ENCODE measurements at regions not wholly inside any gene's neighbourhood (a gene's known extent, or its start where the extent isn't known, plus 50 kb on each side); places are given as distances from the start of the nearest gene placed in this dataset.

GRCh38 chr2:236712304-236712703 lies 142.7 kb downstream of the ACKR3 start:
- Histone ChIP-seq H2AFZ (ENCODE audit: low read length) (no peak overlapping the region), H3K4me2 (ENCODE audit: low read depth, low read length) (no peak overlapping the region), H4K20me1 (ENCODE audit: insufficient read depth, low read length) (no peaks in the 10 kb centered on the region), H3K9me2 (replicated peaks; ENCODE audit: insufficient read depth, low read length) (no peaks in the 10 kb centered on the region), H3K4me3 (ENCODE audit: low read length) (no peak overlapping the region), H3K9me3 (replicated peaks; ENCODE audit: insufficient read depth, low read length) (no peaks in the 10 kb centered on the region), H3F3A (ENCODE audit: insufficient read depth, low read length) (no peaks in the 10 kb centered on the region), H3K36me3 (replicated peaks; ENCODE audit: insufficient read depth, low read length) (no peaks in the 10 kb centered on the region), H3K79me2 (ENCODE audit: low read length) (no peaks in the 10 kb centered on the region), H3K27me3 (replicated peaks; ENCODE audit: insufficient read depth, low read length) (no peaks in the 10 kb centered on the region), H3K9ac (ENCODE audit: low read length) (no peak overlapping the region), H3K4me1 (ENCODE audit: low read length) (no peaks in the 10 kb centered on the region), H3K27ac (ENCODE audit: low read length) (no peak overlapping the region)
- no peak for DNase-seq
- TF ChIP-seq EZH2 (optimal IDR thresholded peaks at IDR 0.05; ENCODE audit: low read depth, low read length) (no peak), EZH2phosphoT487 (IDR thresholded peaks at IDR 0.05; ENCODE audit: low read length) (no peak), CTCF (IDR thresholded peaks at IDR 0.05; ENCODE audit: low read length) (no peak)

- no peaks in the 10 kb centered on the region for H3K79me2 ChIP-seq (ENCODE audit: low read length)
- no peaks in the 10 kb centered on the region for H3K9me3 ChIP-seq (replicated peaks; ENCODE audit: insufficient read depth, low read length)
- H3K4me1 ChIP-seq (ENCODE audit: low read length) = no peaks in the 10 kb centered on the region
- no peak overlapping the region for H3K27ac ChIP-seq (ENCODE audit: low read length)
- H3K4me2 ChIP-seq (ENCODE audit: low read depth, low read length) = no peak overlapping the region
- H3K36me3 ChIP-seq (replicated peaks; ENCODE audit: insufficient read depth, low read length) = no peaks in the 10 kb centered on the region
- H4K20me1 ChIP-seq (ENCODE audit: insufficient read depth, low read length) = no peaks in the 10 kb centered on the region
- no peak overlapping the region for H3K9ac ChIP-seq (ENCODE audit: low read length)
- no peaks in the 10 kb centered on the region for H3F3A ChIP-seq (ENCODE audit: insufficient read depth, low read length)
- H3K9me2 ChIP-seq (replicated peaks; ENCODE audit: insufficient read depth, low read length) = no peaks in the 10 kb centered on the region
- no peaks in the 10 kb centered on the region for H3K27me3 ChIP-seq (replicated peaks; ENCODE audit: insufficient read depth, low read length)
- no peak overlapping the region for H2AFZ ChIP-seq (ENCODE audit: low read length)
- no peak for DNase-seq
- no peak for TF ChIP-seq EZH2phosphoT487 (IDR thresholded peaks at IDR 0.05; ENCODE audit: low read length)
- TF ChIP-seq EZH2 (optimal IDR thresholded peaks at IDR 0.05; ENCODE audit: low read depth, low read length) = no peak
- TF ChIP-seq CTCF (IDR thresholded peaks at IDR 0.05; ENCODE audit: low read length) = no peak
- H3K4me3 ChIP-seq (ENCODE audit: low read length) = no peak overlapping the region
These were observed 143.5 kb downstream of the ACKR3 start for GRCh38 chr2:236712961-236713673.

- Histone ChIP-seq H3K27me3 (replicated peaks; ENCODE audit: insufficient read depth, low read length) (no peaks in the 10 kb centered on the region), H4K20me1 (ENCODE audit: insufficient read depth, low read length) (no peaks in the 10 kb centered on the region), H3K36me3 (replicated peaks; ENCODE audit: insufficient read depth, low read length) (no peaks in the 10 kb centered on the region), H3K9me3 (replicated peaks; ENCODE audit: insufficient read depth, low read length) (no peaks in the 10 kb centered on the region), H3K4me1 (ENCODE audit: low read length) (no peaks in the 10 kb centered on the region), H2AFZ (ENCODE audit: low read length) (no peak overlapping the region), H3K27ac (ENCODE audit: low read length) (no peak overlapping the region), H3K9ac (ENCODE audit: low read length) (no peak overlapping the region), H3K9me2 (replicated peaks; ENCODE audit: insufficient read depth, low read length) (no peaks in the 10 kb centered on the region), H3F3A (ENCODE audit: insufficient read depth, low read length) (no peaks in the 10 kb centered on the region), H3K4me3 (ENCODE audit: low read length) (no peak overlapping the region), H3K4me2 (ENCODE audit: low read depth, low read length) (no peak overlapping the region), H3K79me2 (ENCODE audit: low read length) (no peaks in the 10 kb centered on the region)
- DNase-seq = no peak
- TF ChIP-seq EZH2phosphoT487 (IDR thresholded peaks at IDR 0.05; ENCODE audit: low read length) (no peak), EZH2 (optimal IDR thresholded peaks at IDR 0.05; ENCODE audit: low read depth, low read length) (no peak), CTCF (IDR thresholded peaks at IDR 0.05; ENCODE audit: low read length) (no peak)
These were observed 144.5 kb downstream of the ACKR3 start for GRCh38 chr2:236714080-236714479.
